GM21717 (cell line): ENCODE measurements at regions not wholly inside any gene's neighbourhood (a gene's known extent, or its start where the extent isn't known, plus 50 kb on each side); places are given as distances from the start of the nearest gene placed in this dataset.

ENCODE experiments used
- ATAC-seq: cut with Tn5 transposase; IDR thresholded peaks from one replicate; pipeline ENCODE4 v1.9.1; 2021; ENCODE audit warnings: mild to moderate bottlenecking, moderate library complexity; ENCODE audit not compliant: unreplicated experiment

GRCh38 chr5:147162740-147163139 is 72.1 kb upstream of the STK32A start:
- no peak for ATAC-seq

- no peak for ATAC-seq
These were observed 67.3 kb upstream of the STK32A start for GRCh38 chr5:147167529-147167928.

GRCh38 chr5:147168578-147169327 is 66.1 kb upstream of the STK32A start:
- ATAC-seq = no peak

- ATAC-seq = no peak
These were observed 65.4 kb upstream of the STK32A start for GRCh38 chr5:147169399-147169798.

- ATAC-seq = no peak
These were observed 64.9 kb upstream of the STK32A start for GRCh38 chr5:147169901-147170300.

- peak; percentile 63 for ATAC-seq
These were observed 64.2 kb upstream of the STK32A start for GRCh38 chr5:147170603-147171002.

GRCh38 chr5:147174671-147175265 is 60.1 kb upstream of the STK32A start:
- no peak for ATAC-seq

- no peak for ATAC-seq
These were observed 59.2 kb upstream of the STK32A start for GRCh38 chr5:147175516-147176097.

GRCh38 chr5:147176422-147176821 is 58.4 kb upstream of the STK32A start:
- ATAC-seq = no peak

- no peak for ATAC-seq
These were observed 57.5 kb upstream of the STK32A start for GRCh38 chr5:147177125-147177840.

GRCh38 chr5:147179562-147180147 is 55.2 kb upstream of the STK32A start:
- no peak for ATAC-seq

GRCh38 chr5:147180751-147181150 is 54.1 kb upstream of the STK32A start:
- no peak for ATAC-seq
